Sigmoid colon (tissue), 4 donors: ENCODE measurements at regions not wholly inside any gene's neighbourhood (a gene's known extent, or its start where the extent isn't known, plus 50 kb on each side); places are given as distances from the start of the nearest gene placed in this dataset.

ENCODE experiments used
- CTCF ChIP-seq, 4 experiments: fragments of 450-650 bp in 3 of 4; fragments of 200-600 bp in 1 of 4; IDR thresholded peaks; one replicate each; pipeline ENCODE4 v1.5.1; 2016 to 2019; ENCODE audit warnings: antibody characterized with exemption in 4 of 4, mild to moderate bottlenecking in 3 of 4, moderate library complexity in 2 of 4
- POLR2A ChIP-seq, 2 donors: fragments of 450-650 bp; IDR thresholded peaks; one replicate each; pipeline ENCODE4 v1.6.1; 2016; ENCODE audit warnings: antibody characterized with exemption in 2 of 2, mild to moderate bottlenecking in 2 of 2, moderate library complexity in 2 of 2
- POLR2AphosphoS5 ChIP-seq, 4 donors: sonication (generic); formaldehyde crosslinking; IDR thresholded peaks; one replicate each; pipeline ENCODE4 v1.6.1; 2017; ENCODE audit warnings: antibody characterized with exemption in 4 of 4

GRCh38 chr10:21431799-21432198 lies 93.7 kb downstream of the SKIDA1 start:
- TF ChIP-seq CTCF (IDR thresholded peaks at IDR 0.05) (no peak), POLR2AphosphoS5 (IDR thresholded peaks at IDR 0.05) (no peak), POLR2A (IDR thresholded peaks at IDR 0.05) (no peak)
